Stimulated activated CD8-positive, alpha-beta memory T cell treated with anti-CD3 and anti-CD28 coated beads, Interleukin-4, amount 100 ng/mL, for 24 hours (primary cell): ENCODE measurements at regions not wholly inside any gene's neighbourhood (a gene's known extent, or its start where the extent isn't known, plus 50 kb on each side); places are given as distances from the start of the nearest gene placed in this dataset.

Experiments
- DNase-seq: peaks from one replicate; pipeline ENCODE4 v3.0.0-alpha.2; 2020; ENCODE audit warnings: low read depth

DNA sequence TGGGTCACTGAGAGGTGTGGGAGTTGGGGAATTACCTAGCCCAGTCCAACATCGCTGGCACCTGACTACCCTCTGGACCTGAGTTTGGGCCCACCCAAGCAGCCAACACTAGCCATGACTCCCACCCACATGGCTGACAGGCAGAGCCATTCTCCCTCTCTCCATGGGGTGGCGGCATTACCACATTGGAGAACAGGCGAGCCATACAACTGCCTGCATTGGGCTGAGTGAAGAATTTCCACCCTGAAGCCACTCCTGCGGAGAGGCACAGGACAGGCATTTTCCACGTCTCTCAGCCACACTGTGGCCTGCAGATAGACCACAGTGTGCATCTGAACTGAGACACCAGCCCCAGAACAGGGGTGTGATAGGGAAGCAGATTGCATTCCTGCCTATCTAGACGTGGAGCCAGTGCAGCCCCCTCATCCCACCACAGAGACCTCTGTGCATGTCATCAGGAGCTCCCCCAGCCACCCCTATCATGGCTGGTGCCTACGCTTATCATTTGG is 58.2 kb upstream of the ANTXRL start:
- peak; percentile 51 for DNase-seq

DNA sequence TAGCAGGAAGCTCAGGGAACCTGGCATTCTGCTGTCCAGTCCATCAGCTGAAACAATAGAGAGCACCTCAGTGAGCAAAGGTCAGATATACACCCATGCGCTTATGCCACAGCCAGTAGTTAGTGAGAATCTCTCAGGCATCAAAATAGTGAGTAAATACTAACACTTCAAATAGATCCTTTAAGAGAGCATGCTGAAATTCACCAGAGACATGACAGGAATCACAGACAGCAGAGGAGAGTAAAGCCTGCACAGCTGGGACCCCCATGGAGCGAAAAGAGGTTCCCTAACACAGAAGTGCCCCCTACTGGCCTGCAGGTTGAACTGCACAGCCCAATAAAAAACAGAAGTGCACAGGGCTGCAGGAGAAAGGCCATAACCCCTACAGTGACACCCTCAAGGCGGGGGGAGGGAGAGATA is 57.6 kb upstream of the ANTXRL start:
- DNase-seq = no peak

DNA sequence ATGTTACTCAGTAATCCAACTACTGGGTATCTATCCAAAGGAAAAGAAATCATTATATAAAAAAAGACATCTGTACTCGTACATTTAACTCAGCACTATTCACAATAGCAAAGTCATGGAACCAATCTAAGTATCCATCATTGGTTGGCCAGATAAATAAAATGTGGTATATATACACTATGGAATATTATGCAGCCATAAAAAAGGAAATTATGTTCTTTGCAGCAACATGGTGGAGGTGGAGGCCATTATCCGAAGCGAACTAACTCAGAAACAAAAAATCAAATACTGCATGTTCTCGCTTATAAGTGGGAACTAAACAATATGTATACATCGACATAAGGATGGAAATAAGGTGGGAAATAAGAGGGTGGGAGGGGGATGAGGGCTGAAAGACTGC is 56.2 kb upstream of the ANTXRL start:
- no peak for DNase-seq

DNA sequence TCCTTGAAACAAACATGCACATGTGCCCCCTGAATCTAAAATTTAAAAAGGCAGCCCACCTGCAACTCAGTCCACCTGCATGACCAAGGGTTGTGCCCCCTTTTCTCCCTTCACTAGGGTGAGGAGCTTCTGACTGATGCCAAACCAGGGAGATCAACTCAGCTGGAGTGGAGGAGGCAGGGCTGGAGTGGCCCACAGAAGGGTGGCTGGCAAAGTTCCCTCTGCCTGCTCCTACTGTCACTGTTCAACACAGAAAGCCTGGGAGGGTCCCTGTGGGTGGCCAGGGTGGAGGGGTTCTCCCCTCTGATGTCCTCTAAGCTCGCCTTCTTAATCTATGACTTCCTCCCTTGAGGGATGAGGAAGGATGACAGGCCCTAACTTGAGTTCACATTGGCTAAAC is 55.7 kb upstream of the ANTXRL start:
- no peak for DNase-seq

DNA sequence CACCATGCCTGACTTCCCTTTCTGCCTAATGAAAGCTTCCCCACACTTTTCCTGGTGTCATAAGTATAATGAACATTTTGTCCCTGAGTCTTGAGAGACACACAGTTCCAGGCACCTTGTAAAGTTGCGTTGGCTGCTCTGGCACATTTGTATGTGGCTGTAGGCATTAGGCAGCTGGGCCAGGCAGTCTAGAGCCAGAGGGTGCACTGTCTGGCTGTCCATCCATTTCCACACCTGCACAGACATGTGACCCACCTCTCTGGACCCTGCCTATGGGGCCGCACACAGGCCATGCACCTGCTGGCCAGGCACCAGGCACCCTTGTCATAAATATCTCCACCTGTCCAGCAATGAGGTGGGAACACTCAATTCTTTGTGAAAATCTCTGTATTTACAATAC is 54.7 kb upstream of the ANTXRL start:
- no peak for DNase-seq

DNA sequence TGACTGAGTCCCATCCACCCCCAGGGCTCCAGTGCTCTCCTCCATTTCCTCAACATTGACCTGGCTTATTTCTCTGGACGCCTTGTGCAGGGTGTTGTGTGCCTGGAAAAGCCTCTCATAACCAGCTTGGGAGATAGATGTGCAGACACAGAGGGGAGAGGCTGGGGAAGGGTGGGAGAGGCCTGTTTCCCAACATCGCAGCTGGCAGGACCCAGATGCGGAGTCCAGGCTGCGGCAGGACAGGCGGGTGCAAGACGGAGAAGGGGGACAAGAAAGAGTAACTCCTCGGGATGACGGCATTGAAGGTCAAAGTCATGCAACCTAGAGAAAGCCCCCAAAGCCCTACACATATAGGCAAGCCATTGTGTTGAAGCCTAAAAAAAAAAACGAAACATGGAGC is 54.1 kb upstream of the ANTXRL start:
- no peak for DNase-seq

DNA sequence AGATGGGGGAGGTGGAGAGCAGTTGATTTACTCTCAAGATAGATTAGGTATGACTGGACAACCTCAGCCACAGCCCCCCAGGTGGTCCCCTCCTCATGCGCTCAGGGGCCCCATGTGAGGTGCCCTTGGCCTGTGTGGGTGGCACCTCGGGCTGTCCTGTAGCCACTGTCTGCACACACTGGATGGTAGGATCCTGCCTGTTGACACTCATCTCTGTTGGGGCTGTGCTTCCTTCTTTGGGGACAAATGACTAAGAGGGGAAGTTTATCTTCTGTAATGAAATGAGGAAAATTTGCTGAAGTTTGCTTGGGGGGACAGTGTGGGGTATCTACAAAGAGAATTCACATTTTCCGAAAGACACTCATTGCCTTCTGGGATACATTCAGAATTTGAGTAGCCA is 53.6 kb upstream of the ANTXRL start:
- DNase-seq = no peak

DNA sequence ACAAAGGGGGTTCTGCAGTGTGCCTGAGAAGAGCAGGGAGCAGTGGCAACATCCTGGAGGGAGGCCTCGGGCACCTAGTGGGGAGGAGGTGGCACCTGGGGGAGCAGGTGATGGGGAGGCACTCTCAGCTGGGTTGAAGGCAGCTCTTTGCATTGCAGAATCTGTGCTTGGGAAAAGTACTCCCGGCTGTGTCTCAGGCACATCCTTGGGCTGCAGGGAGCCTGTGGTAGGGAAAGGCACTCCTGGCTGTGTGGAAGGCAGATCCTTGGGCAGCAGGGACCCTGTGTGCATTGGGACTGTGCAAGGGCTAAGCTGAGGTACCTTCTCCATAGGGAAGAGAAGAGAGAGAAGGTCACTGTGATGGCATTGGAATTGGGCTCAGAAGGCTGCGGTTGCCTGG is 52.8 kb upstream of the ANTXRL start:
- no peak for DNase-seq

DNA sequence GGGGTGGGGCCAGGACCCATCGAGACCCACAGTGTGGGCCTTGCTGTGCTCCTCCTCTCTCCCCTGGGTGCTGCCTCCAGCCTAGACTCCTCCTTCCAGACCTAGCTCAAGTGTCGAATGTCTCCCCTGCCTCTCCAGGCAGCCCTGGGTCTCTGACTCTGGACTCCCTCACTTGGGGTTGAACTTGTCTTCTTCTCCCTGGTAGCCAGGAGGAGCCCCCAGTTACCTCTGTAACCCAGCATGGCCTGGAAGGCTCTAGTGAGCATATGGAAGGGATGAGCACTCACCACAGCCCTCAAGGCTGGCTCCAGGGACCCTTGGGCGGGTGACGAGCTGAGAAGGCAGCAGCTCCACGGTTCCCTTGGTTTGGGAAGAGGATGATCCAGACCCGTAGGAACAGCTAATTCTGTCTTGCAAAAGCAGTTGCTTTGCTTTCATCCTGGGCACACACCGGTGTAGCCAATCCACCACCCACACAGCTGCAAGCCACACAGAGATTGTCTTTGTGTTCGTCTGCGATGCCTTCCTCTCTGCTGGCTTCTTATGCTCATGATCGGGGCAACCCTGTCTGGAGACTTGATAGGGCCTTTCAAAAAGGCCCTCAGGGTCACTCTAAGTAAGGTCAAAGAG is 52.3 kb upstream of the ANTXRL start:
- no peak for DNase-seq

DNA sequence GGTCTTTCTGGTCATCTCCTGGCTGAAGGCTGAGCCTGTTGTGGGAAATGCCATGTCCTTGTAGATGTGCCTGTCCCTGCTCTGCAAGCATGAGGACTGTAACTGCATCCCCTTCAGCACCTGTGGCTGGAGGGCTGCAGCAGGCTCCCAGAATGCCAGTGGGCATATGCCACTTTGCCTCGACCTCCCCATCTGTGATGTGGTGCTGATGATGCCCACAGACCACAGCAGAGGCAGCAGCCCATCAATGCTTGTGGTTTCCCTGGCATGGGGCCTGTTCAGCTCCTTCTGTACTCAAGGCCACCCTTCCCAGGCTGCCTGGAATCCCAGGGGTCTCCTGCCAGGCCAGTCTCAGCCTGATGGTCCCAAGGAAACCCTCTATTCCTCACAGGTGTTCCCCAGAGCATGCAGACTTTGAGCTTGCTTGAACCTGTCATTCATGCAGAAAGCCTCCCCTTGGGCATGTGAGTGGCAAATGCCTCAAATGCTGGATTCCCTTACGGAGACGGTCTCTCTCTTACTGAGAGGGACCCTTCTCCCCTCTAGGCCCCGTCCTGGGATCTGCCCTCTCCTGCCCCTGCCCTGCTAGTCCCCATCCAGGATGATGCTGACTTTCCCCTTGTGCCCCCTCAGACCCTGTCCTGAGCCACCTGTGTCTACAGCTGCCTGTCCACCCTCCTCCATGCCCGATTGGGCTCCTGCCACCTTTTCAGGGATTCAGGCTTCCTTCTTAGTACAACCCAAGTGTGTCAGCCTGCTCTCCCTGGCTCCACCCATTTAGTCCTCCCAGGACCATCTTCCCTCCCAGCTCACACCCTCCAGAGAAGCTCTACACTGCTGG is 50.9 kb upstream of the ANTXRL start:
- no peak for DNase-seq

DNA sequence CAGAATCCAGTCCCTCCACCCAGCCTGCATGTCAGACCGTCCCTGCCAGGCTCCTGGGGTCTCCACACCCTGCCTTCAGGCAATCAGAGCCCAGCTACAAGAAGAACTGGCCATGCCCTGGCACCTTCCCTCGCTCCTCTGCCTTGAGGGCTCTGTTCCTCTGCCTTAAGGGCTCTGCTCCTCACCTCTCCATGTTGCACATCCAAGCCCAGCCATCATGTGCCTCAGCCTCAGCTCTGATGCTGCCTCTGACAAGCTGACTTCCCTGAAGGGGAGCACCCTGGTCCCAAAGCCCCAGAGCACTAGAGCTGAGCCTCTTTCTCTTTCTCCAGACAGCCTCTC is 50.3 kb upstream of the ANTXRL start:
- no peak for DNase-seq

DNA sequence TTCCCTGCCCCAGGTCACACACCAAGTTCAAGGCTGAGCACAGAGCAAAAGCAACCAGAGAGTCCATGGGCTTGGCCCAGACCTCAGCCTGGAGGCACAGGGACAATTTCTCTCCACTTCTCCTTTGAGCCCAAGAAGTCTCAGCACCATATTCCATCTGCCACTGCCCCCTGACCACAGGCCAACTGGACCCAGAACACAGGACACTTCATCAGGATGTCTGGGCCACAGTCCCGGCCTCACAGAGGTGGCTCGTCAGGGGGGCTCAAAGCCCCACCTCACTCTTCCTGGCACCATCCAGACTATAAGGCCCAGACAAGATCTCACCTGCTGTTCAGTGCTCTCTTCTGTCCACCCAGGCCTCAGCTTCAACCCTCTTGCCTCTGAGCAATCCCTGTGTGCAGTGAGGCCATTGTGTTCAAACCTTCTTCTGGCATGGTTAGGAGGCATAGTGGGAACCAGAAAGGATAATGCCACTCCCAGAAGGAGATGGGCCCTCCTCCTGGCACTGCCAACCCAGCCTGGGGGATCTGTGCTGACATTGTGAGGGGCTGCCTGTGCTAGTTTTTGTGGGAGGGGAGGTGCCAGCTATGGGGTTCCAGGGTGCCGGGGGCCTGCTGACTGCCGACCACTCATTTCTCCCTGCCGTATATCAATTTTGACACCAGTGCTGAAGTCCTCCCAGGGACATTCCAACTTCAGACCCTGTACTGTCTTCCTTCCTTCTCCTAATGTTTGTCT is 49.7 kb upstream of the ANTXRL start:
- DNase-seq = no peak
